GM12873 (cell line): ENCODE measurements at regions not wholly inside any gene's neighbourhood (a gene's known extent, or its start where the extent isn't known, plus 50 kb on each side); places are given as distances from the start of the nearest gene placed in this dataset.

Experiments used
- TF ChIP-seq, protein P1 (sequence below): IDR thresholded peaks from 2 replicates; pipeline ENCODE4 v1.5.1; 2012; ENCODE audit warnings: low read depth, mild to moderate bottlenecking, moderate library complexity, low read length, control low read depth; ENCODE audit not compliant: insufficient read depth; ENCODE audit errors: missing control alignments

DNA sequence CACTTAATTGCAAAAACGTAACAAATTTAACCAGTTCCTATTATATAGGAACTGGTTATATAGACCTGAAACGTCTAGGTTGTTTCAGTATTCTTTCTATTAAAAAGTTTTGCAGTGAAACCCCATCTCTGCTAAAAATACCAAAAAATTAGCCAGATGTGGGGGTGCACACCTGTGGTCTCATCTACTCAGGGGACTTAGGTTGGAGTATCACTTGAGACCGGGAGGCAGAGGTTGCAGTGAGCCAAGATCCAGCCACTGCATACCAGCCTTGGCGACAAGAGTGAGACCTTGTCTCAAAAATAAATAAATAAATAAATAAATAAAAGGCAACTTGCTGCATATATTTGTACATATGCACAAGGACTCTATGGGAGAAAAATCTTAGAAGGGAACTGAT is 387.0 kb downstream of the TUSC7 start:
- TF ChIP-seq, protein P1, sequence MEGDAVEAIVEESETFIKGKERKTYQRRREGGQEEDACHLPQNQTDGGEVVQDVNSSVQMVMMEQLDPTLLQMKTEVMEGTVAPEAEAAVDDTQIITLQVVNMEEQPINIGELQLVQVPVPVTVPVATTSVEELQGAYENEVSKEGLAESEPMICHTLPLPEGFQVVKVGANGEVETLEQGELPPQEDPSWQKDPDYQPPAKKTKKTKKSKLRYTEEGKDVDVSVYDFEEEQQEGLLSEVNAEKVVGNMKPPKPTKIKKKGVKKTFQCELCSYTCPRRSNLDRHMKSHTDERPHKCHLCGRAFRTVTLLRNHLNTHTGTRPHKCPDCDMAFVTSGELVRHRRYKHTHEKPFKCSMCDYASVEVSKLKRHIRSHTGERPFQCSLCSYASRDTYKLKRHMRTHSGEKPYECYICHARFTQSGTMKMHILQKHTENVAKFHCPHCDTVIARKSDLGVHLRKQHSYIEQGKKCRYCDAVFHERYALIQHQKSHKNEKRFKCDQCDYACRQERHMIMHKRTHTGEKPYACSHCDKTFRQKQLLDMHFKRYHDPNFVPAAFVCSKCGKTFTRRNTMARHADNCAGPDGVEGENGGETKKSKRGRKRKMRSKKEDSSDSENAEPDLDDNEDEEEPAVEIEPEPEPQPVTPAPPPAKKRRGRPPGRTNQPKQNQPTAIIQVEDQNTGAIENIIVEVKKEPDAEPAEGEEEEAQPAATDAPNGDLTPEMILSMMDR, result no peak

DNA sequence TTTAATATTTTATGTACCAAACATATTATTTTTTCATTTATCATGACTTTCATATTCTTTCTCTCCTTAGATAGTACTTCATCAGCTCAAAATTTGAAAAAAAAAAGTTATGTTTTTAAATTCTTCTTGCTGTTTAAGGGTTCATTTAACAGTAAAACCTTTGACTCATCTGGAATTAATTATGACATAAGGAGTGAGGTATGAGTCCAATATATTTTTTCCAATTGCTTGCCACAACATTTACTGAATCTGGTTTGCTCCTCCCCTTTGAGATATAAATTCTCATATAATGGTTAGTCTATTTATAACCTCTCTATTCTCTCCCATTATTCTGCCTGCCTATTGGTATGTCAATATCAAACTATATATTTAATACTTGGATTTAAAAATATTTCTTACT is 387.8 kb downstream of the TUSC7 start:
- TF ChIP-seq, protein P1, result no peak

DNA sequence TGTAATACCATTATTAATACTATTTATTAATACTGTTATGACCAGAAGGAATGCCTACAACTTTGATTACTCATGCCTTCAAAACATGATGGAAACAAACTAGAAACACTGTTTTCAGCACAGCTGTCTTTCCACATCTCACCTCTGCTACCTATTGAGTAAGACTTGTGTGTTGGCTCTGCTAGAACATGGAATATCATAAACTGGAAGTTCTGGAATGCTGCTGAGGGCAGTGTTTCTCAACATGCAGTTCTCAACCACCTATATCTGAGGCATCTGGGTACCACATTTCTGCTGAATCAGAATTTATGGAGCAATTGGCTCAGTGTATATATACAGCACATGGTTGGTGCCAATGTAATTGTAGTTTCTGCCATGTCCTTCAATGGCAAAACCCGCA is 392.1 kb downstream of the TUSC7 start:
- TF ChIP-seq, protein P1, result no peak

DNA sequence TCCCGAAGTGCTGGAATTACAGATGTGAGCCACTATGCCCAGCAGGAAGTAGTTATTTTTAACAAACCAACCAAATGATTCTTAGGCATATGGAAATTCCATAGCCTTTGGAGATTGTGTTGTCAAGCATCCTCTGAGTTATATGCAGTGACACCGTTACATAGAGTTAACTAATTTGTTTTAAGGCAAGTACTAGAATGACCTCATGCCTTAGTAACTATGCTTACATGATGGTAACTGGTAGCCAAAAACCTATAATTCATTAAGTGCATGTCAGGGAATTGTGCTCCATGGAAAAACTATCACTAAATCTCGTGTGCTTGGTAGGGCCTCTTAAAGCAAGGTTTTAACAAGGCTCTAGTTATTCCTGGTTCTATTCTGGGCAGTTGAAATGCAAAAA is 392.8 kb downstream of the TUSC7 start:
- TF ChIP-seq, protein P1, result no peak

DNA sequence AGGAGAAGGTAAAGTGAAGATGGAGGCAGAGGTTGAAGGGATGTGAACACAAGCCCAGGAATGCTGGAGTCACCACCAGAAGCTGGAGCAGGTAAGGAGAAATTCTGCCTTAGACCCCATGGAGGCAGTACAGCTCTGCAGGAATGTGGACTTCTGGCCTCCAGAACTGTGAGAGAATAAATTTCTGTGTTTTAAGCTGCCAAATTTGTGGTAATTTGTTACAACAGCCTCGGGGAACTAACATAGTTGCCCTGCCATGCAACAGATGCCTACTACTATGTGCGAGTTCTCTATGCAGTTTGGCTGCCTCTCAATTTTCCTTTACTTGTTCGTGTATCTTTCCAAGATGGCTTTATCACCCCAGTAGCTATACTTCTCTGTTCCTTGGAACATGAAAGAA is 394.1 kb downstream of the TUSC7 start:
- TF ChIP-seq, protein P1, result no peak

DNA sequence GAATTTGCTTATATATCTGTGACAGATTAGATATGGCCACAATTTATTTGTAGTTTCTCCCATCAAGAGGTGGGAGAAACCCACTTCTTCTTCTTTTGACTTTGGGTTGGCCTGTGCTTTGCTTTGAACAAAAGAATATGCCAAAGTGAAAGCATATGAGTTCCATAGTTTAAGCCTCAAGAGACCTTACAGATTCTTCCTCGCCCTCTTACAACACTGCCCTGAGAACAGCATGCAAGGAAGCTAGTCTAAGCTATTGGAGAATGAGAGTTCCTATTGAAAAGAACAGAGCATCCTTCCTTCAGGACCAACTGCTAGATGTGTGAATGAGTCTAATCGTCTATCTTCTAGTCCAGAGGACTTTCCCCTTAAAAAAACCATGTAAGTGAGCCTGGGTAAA is 394.8 kb downstream of the TUSC7 start:
- TF ChIP-seq, protein P1, result no peak

DNA sequence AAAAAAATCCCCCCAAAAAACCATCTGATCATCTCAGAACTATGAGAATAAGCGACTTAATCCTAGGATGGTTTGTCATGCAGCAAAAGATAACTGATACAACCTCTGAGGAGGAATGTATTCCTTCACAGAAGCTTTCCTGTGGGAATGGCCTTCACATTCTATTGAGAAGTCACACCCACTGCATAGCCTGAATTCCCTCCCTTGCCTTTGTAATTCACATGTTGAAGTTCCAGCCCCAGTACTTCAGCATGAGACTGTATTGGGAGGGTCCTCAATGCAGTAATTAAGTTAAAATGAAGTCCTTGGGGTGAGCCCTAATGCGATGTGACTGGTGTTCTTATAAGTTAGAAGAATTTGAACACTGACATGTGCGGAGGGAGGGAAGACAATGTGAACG is 395.2 kb downstream of the TUSC7 start:
- TF ChIP-seq, protein P1, result no peak
